OCI-LY3 (cell line): ENCODE measurements at regions not wholly inside any gene's neighbourhood (a gene's known extent, or its start where the extent isn't known, plus 50 kb on each side); places are given as distances from the start of the nearest gene placed in this dataset.

Experiments used
- H2AFZ ChIP-seq: fragments of 200-600, 300-600 bp; shearing (Covaris generic); 2 replicates; pipeline ENCODE4 v1.6.0; 2014; ENCODE audit warnings: antibody characterized with exemption, low read depth, low read length
- H3K27ac ChIP-seq: fragments of 200-600, 300-600 bp; sonication (generic); 2 replicates; pipeline ENCODE4 v1.5.1; 2014; ENCODE audit warnings: mild to moderate bottlenecking, low read length, moderate library complexity, mixed read lengths
- H3K27me3 ChIP-seq: fragments of 200-600, 300-600 bp; sonication (generic); 2 replicates; pipeline ENCODE4 v1.6.1; 2014; ENCODE audit warnings: low read depth, low read length, mixed read lengths
- H3K36me3 ChIP-seq: fragments of 200-600, 300-600 bp; sonication (generic); replicated peaks from 2 replicates; pipeline ENCODE3; 2014; ENCODE audit warnings: low read depth, low read length, mixed read lengths
- H3K4me1 ChIP-seq: fragments of 300-600, 200-600 bp; sonication (generic); 2 replicates; pipeline ENCODE4 v1.6.1; 2014; ENCODE audit warnings: low read length, mixed read lengths
- H3K4me2 ChIP-seq: fragments of 200-600, 300-600 bp; sonication (generic); 2 replicates; pipeline ENCODE4 v1.6.1; 2014; ENCODE audit warnings: low read length, mixed read lengths
- H3K4me3 ChIP-seq: fragments of 300-600, 200-600 bp; sonication (generic); 2 replicates; pipeline ENCODE4 v1.5.1; 2014; ENCODE audit warnings: antibody characterized with exemption, mild to moderate bottlenecking, low read length, moderate library complexity
- H3K79me2 ChIP-seq: fragments of 300-600, 200-600 bp; shearing (Covaris generic); 2 replicates; pipeline ENCODE4 v1.6.1; 2014; ENCODE audit warnings: mild to moderate bottlenecking, low read length, mixed read lengths
- H3K9ac ChIP-seq: fragments of 300-600, 200-600 bp; shearing (Covaris generic); 2 replicates; pipeline ENCODE4 v1.6.0; 2014; ENCODE audit warnings: mild to moderate bottlenecking, low read length, moderate library complexity
- H3K9me3 ChIP-seq: fragments of 200-600, 300-600 bp; shearing (Covaris generic); 2 replicates; pipeline ENCODE4 v1.6.1; 2014; ENCODE audit warnings: low read length, mixed read lengths; ENCODE audit not compliant: insufficient read depth
- H4K20me1 ChIP-seq: fragments of 200-600, 300-600 bp; sonication (generic); 2 replicates; pipeline ENCODE4 v1.6.1; 2016; ENCODE audit warnings: low read length, mixed read lengths; ENCODE audit not compliant: insufficient read depth
- EZH2phosphoT487 ChIP-seq: fragments of 200-600 bp; shearing (Covaris generic); IDR thresholded peaks from 2 replicates; pipeline ENCODE4 v1.6.1; 2018; ENCODE audit warnings: antibody characterized with exemption, mixed run types, low read depth
- TF ChIP-seq, protein P1 (sequence below): fragments of 200-600, 300-600 bp; sonication (generic); IDR thresholded peaks from 2 replicates; pipeline ENCODE4 v1.5.1; 2014; ENCODE audit warnings: antibody characterized with exemption, low read length, low read depth

DNA sequence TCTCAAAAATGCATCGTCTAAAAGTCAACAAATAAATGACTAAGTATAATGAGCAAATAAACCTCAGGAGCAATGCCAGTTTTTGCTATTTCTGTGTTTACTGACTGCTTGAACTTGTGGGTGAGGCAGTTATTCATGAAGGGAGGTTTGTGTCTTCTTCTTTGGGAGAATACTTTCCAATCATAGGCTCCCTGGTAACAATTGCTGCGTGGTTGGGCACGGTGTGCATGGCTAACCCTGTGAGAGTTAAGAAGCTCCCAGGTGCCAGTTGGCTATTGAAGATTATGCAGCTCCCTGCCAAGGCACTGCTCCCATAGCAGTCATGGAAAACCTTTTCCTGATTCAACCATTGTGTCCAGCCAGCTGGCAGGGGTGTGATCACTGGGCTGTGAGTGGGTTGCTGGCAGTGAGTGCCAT is 775.9 kb upstream of the GOT2 start:
- H3K36me3 ChIP-seq: no peaks in the 10 kb centered on the region
- H2AFZ ChIP-seq: no peak overlapping the region
- H3K27ac ChIP-seq: no peak overlapping the region
- H3K79me2 ChIP-seq: no peaks in the 10 kb centered on the region
- no peak overlapping the region for H3K4me2 ChIP-seq
- H3K4me1 ChIP-seq: no peaks in the 10 kb centered on the region
- TF ChIP-seq EZH2phosphoT487: no peak
- TF ChIP-seq, protein P1, sequence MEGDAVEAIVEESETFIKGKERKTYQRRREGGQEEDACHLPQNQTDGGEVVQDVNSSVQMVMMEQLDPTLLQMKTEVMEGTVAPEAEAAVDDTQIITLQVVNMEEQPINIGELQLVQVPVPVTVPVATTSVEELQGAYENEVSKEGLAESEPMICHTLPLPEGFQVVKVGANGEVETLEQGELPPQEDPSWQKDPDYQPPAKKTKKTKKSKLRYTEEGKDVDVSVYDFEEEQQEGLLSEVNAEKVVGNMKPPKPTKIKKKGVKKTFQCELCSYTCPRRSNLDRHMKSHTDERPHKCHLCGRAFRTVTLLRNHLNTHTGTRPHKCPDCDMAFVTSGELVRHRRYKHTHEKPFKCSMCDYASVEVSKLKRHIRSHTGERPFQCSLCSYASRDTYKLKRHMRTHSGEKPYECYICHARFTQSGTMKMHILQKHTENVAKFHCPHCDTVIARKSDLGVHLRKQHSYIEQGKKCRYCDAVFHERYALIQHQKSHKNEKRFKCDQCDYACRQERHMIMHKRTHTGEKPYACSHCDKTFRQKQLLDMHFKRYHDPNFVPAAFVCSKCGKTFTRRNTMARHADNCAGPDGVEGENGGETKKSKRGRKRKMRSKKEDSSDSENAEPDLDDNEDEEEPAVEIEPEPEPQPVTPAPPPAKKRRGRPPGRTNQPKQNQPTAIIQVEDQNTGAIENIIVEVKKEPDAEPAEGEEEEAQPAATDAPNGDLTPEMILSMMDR: no peak
- no peaks in the 10 kb centered on the region for H3K9me3 ChIP-seq
- H3K27me3 ChIP-seq: no peaks in the 10 kb centered on the region
- H4K20me1 ChIP-seq: no peaks in the 10 kb centered on the region
- H3K9ac ChIP-seq: no peak overlapping the region
- H3K4me3 ChIP-seq: no peak overlapping the region

DNA sequence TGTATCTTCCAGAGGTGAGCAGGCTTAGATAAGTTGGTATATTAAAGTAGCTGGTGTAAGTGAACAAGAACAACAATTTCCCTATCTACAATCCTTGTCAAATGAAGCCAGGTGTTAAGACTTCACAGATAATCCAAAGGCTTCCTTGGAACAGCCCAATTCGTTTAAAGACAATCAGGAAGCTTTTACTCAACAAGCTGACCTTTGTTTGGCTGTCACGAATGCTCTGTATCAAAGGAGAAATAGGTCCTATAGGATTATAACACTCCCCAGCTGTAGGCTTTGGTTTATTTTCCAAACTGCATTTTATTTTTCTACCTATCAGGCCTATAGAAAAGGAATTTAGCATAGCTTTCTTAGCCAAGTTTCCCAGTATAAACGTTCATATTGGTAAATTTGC is 766.5 kb upstream of the GOT2 start:
- no peak overlapping the region for H3K27ac ChIP-seq
- TF ChIP-seq, protein P1: no peak
- TF ChIP-seq EZH2phosphoT487: no peak
- no peaks in the 10 kb centered on the region for H3K79me2 ChIP-seq
- H3K4me1 ChIP-seq: no peaks in the 10 kb centered on the region
- H3K4me3 ChIP-seq: no peak overlapping the region
- no peak overlapping the region for H2AFZ ChIP-seq
- H3K36me3 ChIP-seq: no peaks in the 10 kb centered on the region
- no peak overlapping the region for H3K9ac ChIP-seq
- H3K4me2 ChIP-seq: no peak overlapping the region
- no peaks in the 10 kb centered on the region for H4K20me1 ChIP-seq
- H3K27me3 ChIP-seq: no peaks in the 10 kb centered on the region
- no peaks in the 10 kb centered on the region for H3K9me3 ChIP-seq

DNA sequence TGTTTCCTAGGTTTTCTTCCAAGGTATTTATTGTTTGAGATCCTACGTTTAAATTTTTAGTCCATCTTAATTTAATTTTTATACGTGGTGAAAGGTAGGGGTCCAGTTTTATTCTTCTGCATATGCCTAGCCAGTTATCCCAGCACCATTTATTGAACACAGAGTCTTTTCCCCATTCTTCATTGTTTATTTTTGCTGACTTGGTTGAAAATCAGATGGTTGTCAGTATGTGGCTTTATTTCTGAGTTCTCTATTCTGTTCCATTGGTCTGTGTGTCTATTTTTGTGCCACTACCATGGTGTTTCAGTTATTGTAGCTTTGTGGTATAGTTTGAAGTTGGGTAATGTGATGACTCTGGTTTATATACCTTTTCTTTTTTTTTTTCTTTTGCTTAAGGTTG is 753.0 kb upstream of the GOT2 start:
- H3K36me3 ChIP-seq: no peaks in the 10 kb centered on the region
- H3K4me1 ChIP-seq: no peaks in the 10 kb centered on the region
- no peak for TF ChIP-seq EZH2phosphoT487
- TF ChIP-seq, protein P1: no peak
- H3K9ac ChIP-seq: no peak overlapping the region
- H3K9me3 ChIP-seq: no peaks in the 10 kb centered on the region
- H2AFZ ChIP-seq: no peak overlapping the region
- no peak overlapping the region for H3K27ac ChIP-seq
- no peaks in the 10 kb centered on the region for H4K20me1 ChIP-seq
- H3K79me2 ChIP-seq: no peaks in the 10 kb centered on the region
- H3K4me2 ChIP-seq: no peak overlapping the region
- H3K27me3 ChIP-seq: no peaks in the 10 kb centered on the region
- H3K4me3 ChIP-seq: no peak overlapping the region

DNA sequence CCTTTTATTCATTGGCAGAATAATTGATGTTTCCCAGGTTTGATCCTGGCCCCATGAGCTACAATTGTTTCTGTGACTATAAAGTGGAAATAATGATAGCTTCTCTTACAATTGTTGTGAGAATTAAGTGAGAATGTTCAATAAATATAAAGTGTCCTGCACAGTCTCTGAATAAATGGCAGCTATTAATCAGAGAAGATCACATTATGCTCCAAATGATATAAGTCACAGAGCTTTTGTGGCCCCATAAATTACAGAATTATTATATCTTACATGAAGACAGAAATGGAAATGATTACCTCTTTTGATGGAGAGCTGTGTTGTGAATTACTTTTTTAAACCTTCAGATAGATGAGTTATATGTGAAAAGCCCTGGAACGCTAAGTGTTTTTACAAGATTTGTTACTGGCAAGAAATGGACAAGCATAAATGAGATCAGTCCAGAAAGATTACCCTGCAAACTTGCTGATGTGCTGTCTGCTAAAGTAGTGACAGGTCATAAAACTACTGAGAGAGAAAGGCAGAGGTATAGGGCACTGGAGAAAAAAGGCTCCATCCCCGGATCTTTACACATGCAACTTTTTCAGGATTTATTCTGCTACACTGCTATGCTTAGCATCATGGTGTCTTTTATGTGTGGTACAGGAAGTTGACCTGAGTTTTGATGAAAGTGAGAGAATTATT is 750.9 kb upstream of the GOT2 start:
- Histone ChIP-seq H3K27ac (no peak overlapping the region), H3K9ac (no peak overlapping the region), H3K9me3 (no peaks in the 10 kb centered on the region), H3K4me3 (no peak overlapping the region), H3K79me2 (no peaks in the 10 kb centered on the region), H2AFZ (no peak overlapping the region), H3K36me3 (no peaks in the 10 kb centered on the region), H4K20me1 (no peaks in the 10 kb centered on the region), H3K4me1 (no peaks in the 10 kb centered on the region), H3K4me2 (no peak overlapping the region), H3K27me3 (no peaks in the 10 kb centered on the region)
- TF ChIP-seq, protein P1: no peak
- TF ChIP-seq EZH2phosphoT487: no peak
